RWPE2 (cell line): ENCODE measurements at regions not wholly inside any gene's neighbourhood (a gene's known extent, or its start where the extent isn't known, plus 50 kb on each side); places are given as distances from the start of the nearest gene placed in this dataset.

Experiments
- ATAC-seq: fragments of 200-7000 bp; cut with Tn5 transposase; 3 replicates; pipeline ENCODE4 v1.9.1; 2021; ENCODE audit warnings: low read depth
- DNase-seq: peaks from one replicate; pipeline ENCODE4 v3.0.0-alpha.2; 2020; ENCODE audit warnings: low spot score
- H3K27ac ChIP-seq: fragments of 450-650 bp; 2 replicates; pipeline ENCODE4 v1.5.1; 2017; ENCODE audit warnings: mild to moderate bottlenecking; ENCODE audit not compliant: poor library complexity, severe bottlenecking
- H3K27me3 ChIP-seq: fragments of 250-450 bp; sonication (Bioruptor Pico); 2 replicates; pipeline ENCODE4 v1.5.1; 2021; ENCODE audit warnings: mild to moderate bottlenecking, moderate library complexity; ENCODE audit not compliant: insufficient read depth, poor library complexity, severe bottlenecking
- H3K36me3 ChIP-seq: fragments of 250-450 bp; sonication (Bioruptor Pico); 2 replicates; pipeline ENCODE4 v1.5.1; 2020; ENCODE audit warnings: low read depth, mild to moderate bottlenecking, moderate library complexity
- H3K4me1 ChIP-seq: fragments of 250-450 bp; sonication (Bioruptor Pico); 2 replicates; pipeline ENCODE4 v1.5.1; 2021; ENCODE audit warnings: mild to moderate bottlenecking, moderate library complexity; ENCODE audit not compliant: insufficient read depth, poor library complexity, severe bottlenecking
- H3K4me3 ChIP-seq: fragments of 250-450 bp; sonication (Bioruptor Pico); 2 replicates; pipeline ENCODE4 v1.5.1; 2021; ENCODE audit warnings: mild to moderate bottlenecking, moderate library complexity; ENCODE audit not compliant: severe bottlenecking
- H3K9me3 ChIP-seq: fragments of 250-450 bp; sonication (Bioruptor Pico); 2 replicates; pipeline ENCODE4 v1.5.1; 2021; ENCODE audit warnings: mild to moderate bottlenecking, moderate library complexity; ENCODE audit not compliant: severe bottlenecking
- TF ChIP-seq, protein P1 (sequence below): fragments of 450-650 bp; IDR thresholded peaks from one replicate; pipeline ENCODE4 v1.5.1; 2017; ENCODE audit warnings: mild to moderate bottlenecking, moderate library complexity; ENCODE audit not compliant: poor library complexity, severe bottlenecking

DNA sequence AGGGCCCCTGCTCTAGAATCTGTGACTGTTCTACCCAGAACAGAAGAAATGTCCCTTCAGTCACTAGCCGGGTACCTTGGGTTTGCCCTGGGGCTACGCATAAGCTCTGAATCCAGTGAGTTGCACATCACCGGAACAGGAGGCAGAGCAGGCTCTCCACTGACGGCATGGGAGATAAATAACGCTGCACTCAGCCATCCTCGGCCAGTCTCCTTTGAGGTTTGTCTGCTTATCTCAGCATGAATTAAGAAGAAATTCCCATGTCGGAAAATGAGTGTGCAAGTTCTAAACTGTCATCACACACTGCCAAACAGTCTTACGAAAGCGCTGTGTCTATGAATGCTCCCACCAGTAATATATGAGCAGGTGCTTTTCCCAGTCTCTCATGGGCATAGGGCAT, 90.8 kb downstream of the FAM50B start:
- ATAC-seq (no peak), DNase-seq (no peak)
- no peaks in the 10 kb centered on the region for H3K27me3 ChIP-seq
- no peaks in the 10 kb centered on the region for H3K9me3 ChIP-seq
- no peak overlapping the region for H3K4me3 ChIP-seq
- no peaks in the 10 kb centered on the region for H3K36me3 ChIP-seq
- TF ChIP-seq, protein P1, sequence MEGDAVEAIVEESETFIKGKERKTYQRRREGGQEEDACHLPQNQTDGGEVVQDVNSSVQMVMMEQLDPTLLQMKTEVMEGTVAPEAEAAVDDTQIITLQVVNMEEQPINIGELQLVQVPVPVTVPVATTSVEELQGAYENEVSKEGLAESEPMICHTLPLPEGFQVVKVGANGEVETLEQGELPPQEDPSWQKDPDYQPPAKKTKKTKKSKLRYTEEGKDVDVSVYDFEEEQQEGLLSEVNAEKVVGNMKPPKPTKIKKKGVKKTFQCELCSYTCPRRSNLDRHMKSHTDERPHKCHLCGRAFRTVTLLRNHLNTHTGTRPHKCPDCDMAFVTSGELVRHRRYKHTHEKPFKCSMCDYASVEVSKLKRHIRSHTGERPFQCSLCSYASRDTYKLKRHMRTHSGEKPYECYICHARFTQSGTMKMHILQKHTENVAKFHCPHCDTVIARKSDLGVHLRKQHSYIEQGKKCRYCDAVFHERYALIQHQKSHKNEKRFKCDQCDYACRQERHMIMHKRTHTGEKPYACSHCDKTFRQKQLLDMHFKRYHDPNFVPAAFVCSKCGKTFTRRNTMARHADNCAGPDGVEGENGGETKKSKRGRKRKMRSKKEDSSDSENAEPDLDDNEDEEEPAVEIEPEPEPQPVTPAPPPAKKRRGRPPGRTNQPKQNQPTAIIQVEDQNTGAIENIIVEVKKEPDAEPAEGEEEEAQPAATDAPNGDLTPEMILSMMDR, result no peak
- H3K27ac ChIP-seq, result no peak overlapping the region
- H3K4me1 ChIP-seq, result no peaks in the 10 kb centered on the region

DNA sequence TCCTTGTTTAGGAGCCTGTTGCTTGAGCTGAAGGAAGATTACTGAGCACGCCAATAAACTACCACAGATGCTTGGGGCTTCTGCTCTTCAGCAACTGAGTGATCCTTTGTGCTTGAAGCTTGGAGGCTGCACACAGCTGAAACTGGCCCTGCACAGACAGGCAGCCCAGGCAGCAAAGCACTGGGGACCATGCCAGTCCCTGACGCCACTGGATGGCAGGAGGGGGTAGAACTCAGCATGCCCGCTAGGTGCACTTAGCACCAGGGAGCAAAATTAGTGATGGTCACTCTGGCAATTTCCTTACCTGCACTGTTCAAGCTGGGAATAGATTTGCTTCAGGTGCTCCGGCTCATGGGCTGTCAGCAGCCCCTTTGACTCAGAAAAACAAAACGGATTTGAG, 91.5 kb downstream of the FAM50B start:
- Histone ChIP-seq H3K27me3 (no peaks in the 10 kb centered on the region), H3K4me3 (no peak overlapping the region), H3K9me3 (no peaks in the 10 kb centered on the region), H3K36me3 (no peaks in the 10 kb centered on the region), H3K27ac (no peak overlapping the region), H3K4me1 (no peaks in the 10 kb centered on the region)
- ATAC-seq (no peak), DNase-seq (no peak)
- TF ChIP-seq, protein P1, result no peak

DNA sequence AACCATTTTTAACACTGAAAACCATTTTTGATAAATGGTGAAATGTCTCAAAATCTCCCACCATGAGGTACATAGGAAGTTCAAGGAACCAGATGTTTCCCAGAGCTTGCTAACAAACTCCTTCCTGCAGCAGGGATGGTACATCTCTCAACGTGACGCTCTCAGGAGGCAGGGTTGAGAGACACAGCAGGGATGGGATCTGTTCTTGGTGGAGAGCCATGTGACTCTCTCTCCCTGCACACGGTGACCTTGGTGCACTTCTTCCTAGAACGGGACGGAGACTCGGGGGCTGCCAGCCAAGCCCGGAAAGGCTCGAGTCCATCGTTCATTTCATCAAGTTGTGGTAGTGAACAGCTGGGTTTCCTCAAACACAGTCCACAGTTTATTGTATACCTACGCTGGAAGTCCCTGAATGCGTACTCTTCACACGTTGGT, 94.2 kb downstream of the FAM50B start:
- no peak for ATAC-seq
- no peak overlapping the region for H3K27ac ChIP-seq

DNA sequence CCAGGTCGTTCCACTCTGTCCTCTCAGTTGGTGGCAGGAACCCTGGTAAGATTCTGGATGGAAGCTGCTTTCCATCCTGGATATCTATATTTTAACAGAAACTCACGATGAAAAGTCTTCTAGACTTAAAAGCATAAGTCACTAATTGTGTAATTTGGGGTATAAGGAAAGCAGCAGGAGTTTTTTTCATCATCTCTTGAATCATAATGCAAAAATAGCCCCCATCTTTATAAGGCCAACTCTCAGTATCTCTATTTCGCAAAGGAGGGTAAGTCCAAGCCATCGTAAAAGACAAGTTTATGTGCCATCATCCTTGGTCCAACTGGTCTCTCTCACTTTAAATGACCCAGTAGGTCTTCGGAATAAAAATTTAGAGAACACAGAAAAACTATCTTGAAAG, 95.1 kb downstream of the FAM50B start:
- H3K27me3 ChIP-seq, result no peaks in the 10 kb centered on the region
- no peak overlapping the region for H3K4me3 ChIP-seq
- DNase-seq (no peak), ATAC-seq (no peak)
- no peak overlapping the region for H3K27ac ChIP-seq
- no peaks in the 10 kb centered on the region for H3K36me3 ChIP-seq
- TF ChIP-seq, protein P1, result no peak
- H3K4me1 ChIP-seq, result no peaks in the 10 kb centered on the region
- H3K9me3 ChIP-seq, result no peaks in the 10 kb centered on the region

More for the DNA sequence above, 94.2 kb downstream of the FAM50B start:
- TF ChIP-seq, protein P1, result no peak
- no peaks in the 10 kb centered on the region for H3K36me3 ChIP-seq
- no peak overlapping the region for H3K4me3 ChIP-seq
- H3K27me3 ChIP-seq, result no peaks in the 10 kb centered on the region
- H3K4me1 ChIP-seq, result no peaks in the 10 kb centered on the region
- H3K9me3 ChIP-seq, result no peaks in the 10 kb centered on the region
- DNase-seq, result no peak

DNA sequence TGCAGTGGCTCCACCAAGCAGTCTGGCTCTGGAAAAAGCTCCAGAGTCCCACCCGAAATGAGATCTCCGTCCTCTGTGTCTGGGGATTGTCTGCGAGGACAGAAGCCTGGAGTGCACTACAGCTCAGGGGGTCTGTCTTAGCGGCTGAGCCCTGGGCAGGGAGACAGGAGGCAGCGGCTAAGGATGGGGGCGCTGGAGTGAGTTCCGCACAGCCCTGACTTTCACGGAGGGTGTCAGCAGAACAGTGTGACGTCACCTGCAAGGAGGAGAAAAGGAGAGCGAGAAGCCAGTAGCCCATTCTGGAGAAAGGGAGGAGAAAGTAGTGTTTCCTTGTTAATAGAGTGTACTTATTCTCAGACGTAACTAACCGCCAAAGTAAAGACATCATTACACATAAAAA, 97.6 kb downstream of the FAM50B start:
- no peak for ATAC-seq
- TF ChIP-seq, protein P1, result no peak
- H3K27ac ChIP-seq, result no peak overlapping the region
- H3K36me3 ChIP-seq, result no peaks in the 10 kb centered on the region
- H3K9me3 ChIP-seq, result no peaks in the 10 kb centered on the region
- no peaks in the 10 kb centered on the region for H3K4me1 ChIP-seq
- DNase-seq, result no peak
- H3K4me3 ChIP-seq, result no peak overlapping the region
- H3K27me3 ChIP-seq, result no peaks in the 10 kb centered on the region
